OCI-M2 (cell line): ENCODE measurements at regions not wholly inside any gene's neighbourhood (a gene's known extent, or its start where the extent isn't known, plus 50 kb on each side); places are given as distances from the start of the nearest gene placed in this dataset.
"Not testable (repeated sequence)": the region's sequence is repeated elsewhere in the genome, so short reads cannot be mapped to it uniquely, and the experiment has no call there.

ENCODE experiments used
- DNase-seq: peaks from one replicate; lab custom pipeline; 2025; ENCODE audit not compliant: unreplicated experiment; lab: John Stamatoyannopoulos, UW

DNA sequence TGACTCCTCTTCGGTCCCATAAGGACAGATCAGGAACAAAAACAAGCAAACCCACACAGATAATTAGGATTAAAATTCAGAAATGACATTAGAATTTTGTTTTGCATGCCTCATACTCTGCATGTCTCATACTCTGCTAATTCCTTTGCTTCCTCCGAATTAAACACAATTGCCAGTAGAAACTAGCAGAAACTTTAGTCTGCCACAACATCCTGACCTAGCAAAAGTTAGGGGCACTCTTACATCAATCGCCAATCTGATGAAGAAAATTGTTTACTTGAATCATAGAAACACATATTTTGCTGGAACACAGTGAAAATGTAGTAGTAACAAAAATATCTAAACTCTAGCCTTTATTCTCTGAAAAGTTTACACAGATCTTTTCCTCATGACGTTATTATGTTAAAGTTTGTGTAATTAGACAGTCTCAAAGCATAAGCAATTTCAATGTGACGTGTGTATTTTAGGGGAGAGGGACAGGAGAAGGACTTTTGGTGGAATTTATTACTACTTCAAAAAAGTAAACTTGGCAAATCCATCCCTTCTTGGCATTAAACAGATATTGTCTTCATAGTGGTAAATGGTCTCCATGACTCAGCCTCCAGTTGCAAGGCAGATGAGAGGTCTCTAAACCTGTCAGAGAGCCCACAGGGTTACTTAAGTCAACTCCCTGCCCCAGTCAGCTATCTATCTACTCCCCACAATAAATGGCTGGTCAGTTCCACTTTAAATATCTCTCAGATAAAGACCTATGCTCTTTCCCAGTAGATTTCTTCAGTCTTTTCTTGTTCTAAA lies 249.8 kb upstream of the UBASH3B start:
- DNase-seq: no peak

DNA sequence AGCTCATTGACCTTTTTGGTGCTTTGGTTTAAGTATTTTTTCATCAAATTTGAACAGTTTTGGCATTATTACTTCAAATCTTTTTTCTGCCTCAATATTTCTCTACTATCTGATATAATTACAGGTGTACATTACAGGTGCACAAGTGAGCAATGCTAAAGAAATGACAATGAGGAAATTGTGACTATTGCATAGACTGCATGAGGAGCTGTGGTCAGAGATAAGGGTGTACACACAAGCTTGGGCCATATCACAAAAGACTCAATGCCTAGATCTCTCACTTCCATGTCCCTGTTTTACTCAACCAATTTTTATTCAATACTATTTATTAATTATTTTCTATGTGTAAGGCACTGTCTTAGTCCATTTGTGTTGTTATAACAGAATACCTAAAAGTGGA lies 251.0 kb upstream of the UBASH3B start:
- no peak for DNase-seq

DNA sequence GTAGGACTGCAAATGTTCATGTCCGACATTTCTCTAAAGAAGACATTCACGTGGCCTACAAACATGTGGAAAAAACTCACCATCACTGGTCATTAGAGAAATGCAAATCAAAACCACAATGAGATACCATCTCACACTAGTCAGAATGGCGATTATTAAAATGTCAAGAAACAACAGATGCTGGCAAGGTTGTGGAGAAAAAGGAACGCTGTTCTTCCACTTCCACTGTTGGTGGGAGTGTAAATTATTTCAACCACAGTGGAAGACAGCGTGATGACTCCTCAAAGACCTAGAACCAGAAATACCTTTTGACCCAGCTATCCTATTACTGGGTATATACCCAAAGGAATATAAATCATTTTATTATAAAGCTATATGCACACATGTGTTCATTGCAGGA lies 253.9 kb upstream of the UBASH3B start:
- DNase-seq: not testable (repeated sequence)

DNA sequence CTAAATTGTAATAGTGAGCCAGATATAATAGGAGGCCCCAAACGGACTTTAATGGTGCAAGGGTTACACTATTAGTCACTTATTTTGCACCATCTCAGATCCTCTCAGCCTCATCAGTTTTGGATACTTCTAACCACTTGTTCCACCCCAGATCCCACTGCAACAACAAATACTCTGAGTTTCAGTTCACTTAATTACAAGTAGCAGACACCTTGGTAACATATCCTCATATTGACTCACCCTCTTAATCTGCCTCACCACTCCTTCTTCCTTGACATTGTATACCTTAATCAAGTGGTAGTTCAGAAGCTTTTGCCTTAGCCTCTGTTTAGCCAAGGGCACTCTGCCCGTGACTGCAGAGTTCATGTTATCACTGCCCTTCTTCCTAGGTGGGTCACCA lies 256.1 kb upstream of the UBASH3B start:
- DNase-seq: no peak

DNA sequence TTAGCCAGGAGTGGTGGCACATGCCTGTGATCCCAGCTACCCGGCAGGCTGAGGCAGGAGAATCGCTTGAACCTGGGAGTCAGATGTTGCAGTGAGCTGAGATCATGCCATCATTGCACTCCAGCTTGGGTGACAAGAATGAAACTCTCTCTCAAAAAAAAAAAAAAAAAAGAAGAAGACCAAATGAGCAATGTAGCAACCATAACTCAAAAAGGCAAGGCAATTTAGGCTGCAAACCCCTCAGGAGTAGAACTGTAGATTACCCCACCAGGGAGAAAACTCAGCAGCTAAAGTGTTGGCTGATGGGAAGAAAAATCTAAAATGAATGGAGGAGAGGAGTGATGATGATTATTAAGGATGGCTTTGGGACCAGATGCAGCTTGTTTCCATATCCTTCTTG lies 256.7 kb upstream of the UBASH3B start:
- no peak for DNase-seq

DNA sequence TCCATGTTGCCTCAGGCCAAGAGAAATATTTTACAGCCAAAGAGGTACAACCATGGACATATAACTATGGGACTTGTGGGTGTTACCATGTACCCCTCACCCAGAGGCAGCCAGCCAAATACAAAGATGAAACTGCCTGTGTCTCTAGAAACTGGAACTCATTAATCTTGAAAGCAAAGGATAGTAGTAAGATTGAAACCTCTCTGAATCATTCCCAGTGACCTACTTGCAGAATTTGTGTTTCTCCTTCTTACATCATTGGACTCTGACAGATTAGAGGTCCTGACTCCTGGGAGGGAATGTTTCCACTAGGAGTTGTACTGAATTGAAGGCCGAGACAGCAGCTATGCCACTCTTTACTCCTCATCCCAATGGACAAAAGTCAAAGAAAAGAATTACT lies 257.4 kb upstream of the UBASH3B start:
- DNase-seq: no peak

DNA sequence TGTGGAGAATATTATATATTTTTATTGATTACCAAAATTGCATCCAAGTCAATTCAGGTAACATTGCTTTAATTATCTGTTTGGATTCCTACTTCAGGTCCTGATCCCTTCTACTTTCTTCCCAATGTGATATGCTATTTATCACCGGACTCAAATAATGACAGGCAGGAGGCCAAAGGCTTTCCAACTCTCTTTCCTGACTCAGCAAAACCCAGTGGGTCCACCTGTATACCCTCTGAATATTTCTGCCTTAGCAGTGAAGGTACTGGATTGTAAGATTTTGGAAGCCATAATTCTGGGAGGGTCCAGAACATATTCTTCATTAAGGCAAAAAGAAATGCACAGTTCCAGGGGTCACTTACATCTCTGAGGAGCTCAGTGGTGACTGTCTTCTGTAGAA lies 260.2 kb upstream of the UBASH3B start:
- DNase-seq: no peak

DNA sequence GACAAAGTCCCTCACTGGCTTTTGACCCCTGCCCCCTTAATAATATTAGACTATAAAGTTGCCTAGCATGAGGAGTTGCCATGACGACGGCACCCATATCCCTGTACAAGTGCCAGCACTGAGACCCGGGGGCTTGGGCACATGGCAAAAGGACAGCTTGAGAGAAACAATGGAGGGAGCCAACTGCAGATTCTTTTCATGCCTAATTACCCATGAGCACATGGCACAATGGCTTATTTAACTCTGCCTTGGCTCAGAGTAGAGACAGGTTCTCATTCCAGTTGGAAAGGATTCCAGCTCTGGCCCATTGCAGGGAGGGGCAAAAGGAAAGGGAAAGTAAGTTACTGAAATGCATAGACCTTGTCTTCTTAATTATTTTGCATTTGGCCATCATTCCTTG lies 261.2 kb upstream of the UBASH3B start:
- no peak for DNase-seq

DNA sequence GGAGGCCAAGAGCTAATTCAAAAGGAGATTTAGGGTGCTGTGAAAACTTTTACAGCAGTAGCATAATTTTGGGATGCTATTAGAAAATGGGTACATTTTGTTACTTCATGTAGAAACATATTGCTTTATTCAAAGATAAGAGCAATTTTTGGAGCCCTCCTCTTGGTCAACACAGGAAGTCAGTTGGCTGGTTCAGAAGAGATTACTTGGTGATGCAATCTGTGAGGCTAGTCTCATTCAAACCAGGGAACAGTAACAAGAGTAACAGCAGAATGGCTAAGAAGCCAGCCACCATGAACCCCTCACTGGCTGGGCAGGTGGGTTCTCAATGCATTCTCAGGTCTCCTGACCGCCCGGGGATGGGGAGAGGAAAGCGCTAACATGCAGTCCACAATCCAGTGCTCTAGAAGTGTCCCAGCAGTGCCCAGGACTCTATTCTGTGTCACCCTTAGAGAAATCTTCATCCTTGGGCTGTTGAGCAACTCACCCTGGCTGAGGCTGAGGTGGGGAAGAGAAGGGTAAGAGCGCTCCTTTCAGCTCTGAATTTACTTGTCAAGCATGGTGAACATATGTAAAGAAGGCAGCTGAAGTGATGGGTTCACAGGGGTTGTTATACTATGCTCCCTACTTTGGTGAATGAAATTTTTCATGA lies 262.2 kb upstream of the UBASH3B start:
- no peak for DNase-seq

DNA sequence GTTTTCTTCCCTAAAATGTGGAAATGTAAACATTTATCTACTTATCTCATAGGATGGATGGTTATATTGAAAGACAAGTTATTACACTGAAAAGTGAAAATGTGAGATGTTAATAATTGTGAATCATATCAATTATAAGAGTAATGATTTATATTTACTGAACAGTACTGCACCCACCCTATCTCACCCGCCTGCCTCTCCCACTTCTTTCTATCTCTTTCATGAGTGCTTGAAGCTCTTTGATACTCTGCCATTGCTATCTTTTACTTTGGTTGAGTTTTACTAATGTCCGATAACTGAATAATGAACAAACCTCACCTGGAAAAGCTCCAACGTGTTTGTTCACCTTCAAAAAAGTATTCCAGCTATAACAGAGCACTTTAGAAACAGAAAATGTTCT lies 263.0 kb upstream of the UBASH3B start:
- DNase-seq: no peak

DNA sequence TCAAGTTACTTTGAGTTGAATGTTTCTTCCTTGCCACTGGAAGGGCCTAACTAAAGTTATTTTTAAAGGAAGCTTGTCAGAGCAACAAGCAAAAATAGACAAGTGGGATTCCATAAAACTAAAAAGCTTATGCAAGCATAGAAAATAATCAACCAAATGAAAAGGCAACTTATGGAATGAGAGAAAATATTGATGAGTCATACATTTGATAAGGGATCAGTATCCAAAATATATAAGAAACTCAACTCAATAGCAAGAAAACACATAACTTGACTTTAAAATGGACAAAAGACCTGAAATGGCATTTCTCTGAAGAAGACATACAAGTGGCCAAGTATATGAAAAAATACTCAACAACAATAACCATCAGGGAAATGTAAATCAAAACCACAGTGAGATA lies 264.5 kb upstream of the UBASH3B start:
- DNase-seq: no peak

DNA sequence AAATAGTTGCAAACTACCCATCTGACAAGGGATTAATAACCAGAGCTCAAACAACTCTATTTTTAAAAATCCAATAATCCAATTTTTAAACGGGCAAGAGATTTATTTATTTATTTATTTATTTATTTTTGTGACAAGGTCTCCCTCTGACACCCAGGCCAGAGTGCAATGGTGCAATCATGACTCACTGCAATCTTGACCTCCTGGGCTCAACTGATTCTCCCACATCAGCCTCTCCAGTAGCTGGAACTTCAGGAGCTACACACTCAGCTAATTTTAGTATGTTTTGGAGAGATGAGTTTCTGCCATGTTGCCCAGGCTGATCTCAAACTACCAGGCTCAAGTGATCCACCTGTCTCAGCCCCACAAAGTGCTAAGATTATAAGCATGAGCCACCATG lies 267.2 kb upstream of the BLID start:
- DNase-seq: no peak

DNA sequence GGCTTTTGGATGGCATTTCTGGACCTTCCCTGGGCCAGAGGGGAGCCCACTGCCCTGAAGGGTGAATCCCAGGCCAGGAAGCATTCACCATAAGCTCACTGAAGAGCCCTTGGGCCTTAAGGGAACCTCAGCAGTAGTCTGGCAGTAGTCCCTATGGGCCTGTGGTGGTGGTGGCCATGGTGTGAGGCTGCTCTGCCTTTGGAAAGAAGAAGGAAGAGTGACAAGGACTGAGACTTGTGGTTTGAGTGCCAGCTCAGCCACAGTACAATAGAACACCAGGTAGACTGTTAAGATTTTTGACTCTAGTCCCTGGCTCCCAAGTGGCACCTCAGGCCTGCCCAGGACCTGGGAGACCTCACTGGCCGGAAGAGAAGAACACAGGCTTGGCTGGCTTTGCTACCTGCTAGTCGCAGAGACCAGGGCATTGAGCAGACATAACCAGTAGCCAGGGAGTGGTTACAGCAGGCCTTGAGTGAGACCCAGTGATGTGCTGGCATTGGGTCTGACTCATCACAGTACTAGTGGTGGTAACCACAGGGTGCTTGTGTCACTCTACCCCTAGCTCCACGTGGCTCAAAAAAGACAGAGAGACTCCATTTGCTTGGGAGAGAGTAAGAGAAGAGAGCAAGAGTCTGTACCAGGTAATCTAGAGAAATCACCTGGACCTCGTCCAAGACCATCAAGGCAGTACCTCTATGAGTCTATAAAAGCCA lies 259.8 kb upstream of the BLID start:
- no peak for DNase-seq

DNA sequence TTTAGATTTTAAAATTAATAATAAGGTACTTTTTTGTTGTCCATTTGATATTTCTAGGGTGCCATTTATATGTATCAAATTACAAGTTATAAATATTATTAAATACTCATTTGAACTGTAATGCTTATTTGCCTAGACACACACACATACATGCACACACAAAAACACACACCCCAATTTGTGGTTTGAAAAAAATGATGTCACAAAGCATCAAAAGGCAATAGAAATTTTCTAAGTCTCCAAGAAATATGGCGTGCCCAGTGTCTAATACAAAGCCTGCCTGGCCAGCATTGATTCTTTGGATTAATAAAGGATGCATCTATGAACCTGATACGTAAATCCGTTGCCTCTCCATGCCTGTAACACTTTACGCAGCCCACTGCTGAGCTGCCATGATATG lies 252.8 kb upstream of the BLID start:
- DNase-seq: no peak

DNA sequence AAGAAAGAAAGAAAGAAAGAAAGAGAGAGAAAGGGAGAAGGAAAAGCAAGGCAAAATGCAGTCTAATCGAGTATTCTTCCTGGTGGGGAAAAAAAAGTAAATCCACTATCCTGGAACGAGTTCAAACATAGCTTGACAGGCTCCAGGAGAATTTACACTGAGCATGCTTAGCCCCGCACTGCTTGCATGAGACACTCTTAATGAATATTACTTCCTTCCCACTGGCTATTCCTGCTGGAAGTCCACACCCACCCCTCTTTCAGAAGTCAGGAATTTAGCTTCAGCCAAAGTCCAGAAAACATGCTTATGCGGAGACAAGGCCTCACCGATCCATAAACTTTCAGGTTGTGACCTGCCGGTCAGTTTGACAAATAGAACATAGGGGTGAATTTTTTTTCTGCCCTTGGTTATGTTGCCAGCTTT lies 251.8 kb upstream of the BLID start:
- no peak for DNase-seq

DNA sequence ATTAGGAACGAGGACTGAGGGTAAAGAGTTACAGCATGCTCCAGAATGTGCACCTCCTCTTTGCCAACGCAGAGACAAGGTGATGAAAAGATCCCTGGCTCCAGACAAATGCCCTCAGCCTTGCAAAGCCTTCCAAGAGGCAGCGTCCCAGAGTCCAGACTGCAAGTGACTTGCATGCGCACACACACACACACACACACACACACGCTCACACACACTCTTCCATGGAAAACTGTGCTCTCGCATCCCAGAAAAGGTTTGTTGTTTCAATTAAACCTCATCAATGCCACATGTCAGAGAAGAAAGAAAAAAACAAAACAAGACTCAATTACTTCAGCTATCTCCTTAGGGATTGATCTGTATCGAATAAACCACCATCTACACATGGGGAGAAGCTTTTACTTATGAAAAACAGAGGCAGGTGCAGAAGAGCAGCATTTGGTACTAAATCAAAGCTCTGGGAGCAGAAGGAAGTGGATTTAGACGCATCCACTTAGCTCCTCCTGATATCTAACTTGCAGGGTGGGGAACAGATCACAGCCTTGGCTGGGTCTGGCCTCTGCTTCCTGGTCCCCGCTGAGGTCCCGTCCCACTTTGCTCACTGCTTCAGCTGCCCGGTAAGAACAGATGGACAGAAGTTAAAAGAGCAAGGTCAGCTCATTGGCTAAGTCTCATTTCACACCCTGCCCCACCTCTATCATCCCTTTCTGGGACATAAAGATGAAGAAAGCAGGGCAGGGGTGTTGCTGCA lies 249.8 kb upstream of the BLID start:
- DNase-seq: no peak

DNA sequence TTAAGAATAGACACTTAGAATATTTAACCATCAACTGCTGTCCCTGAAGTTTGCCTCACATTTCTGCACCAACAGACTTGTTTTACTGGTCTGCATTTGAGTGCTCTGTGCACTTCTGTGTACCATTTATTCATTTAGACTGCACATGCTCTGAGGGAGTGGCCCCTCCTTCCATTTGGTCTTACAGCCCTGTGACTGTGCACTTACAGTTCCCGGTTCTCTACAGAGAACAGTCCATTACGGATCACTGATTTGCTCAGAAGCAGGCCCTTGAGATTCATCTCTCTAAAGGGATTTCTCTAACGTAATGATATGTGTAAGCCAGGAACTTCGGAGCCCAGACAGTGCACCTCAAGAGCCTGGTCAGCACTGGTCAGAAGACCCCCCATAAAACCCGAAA lies 247.3 kb upstream of the BLID start:
- DNase-seq: no peak

DNA sequence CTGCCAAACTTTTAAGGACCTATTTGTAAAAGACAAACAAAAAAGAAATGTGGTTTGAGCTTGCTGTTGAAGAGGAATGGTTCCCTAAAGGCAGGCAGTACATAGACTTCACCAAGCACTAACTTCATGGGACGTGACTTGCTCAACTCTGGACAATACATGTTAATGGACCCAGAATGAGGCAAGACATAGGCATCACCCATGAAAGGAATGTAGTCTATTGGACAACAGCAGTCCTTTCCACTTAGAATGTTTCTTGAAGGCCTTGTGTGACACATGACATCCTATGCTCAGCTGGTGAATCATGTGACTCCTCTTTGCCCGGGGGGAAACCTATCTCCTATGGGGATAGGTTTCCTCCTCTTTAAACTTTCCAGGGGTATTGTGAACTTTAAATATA lies 246.4 kb upstream of the BLID start:
- DNase-seq: no peak

DNA sequence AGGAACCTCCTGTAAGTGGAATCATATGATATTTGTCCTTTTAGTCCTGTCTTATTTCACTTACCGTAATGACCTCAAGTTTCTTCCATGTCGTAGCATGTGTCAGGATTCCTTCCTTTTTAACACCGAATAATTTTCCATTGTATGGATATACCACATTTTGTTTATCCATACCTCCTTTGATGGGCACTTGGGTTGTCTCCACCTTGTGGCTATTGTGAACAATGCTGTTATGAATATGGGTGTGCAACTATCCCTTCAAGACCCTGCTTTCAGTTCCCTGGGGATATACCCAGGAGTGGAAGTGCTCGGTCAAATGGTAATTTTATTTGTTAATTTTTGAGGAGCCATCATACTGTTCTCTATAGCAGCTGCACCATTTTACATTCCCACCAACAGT lies 244.9 kb upstream of the BLID start:
- DNase-seq: no peak

DNA sequence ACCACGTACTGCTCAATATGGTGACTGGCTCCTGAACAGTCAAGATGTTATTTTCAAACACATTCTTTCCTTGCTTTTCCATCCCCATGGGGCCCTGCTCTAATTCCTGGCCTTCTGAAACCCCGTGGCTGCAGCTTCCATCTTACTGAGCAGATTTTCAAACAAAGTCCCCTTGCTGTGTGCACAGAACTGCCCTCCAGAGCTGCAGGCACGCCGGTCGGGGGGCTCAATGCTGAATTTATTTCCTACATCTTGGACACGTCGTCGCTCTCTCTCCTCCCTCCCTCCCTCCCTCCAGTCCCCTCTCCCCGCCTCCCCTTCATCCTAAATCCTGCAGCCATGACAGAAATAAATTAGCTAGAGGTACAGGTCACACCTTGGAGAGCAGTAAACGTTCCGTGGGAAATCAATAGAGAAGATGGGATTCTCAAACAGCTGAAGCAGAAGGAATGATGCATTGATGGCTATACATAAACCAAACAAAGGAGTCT lies 243.1 kb upstream of the BLID start:
- no peak for DNase-seq

DNA sequence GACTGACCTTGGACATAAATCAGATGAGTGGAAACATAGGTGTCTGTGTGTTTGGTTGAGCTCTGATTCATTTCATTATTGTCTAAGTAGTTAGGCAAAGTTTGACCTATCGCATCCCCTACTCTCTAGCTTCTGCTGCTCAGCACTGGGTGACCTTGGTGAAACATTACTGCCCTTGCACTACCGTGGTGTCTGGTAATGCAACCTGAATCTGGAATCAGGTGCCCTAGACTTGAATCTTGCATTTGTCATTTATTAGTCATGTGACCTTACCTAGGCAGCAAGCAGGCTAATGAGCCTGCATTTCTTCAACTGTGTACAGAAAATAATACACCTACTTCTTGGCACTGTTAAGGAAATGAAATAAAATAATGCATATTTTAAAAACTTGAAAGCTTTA lies 242.3 kb upstream of the BLID start:
- no peak for DNase-seq
